Stomach (tissue), 4 donors: ENCODE measurements at regions not wholly inside any gene's neighbourhood (a gene's known extent, or its start where the extent isn't known, plus 50 kb on each side); places are given as distances from the start of the nearest gene placed in this dataset.

Experiments used
- EP300 ChIP-seq: sonication (generic); formaldehyde crosslinking; IDR thresholded peaks from one replicate; pipeline ENCODE4 v1.6.1; 2017; ENCODE audit warnings: antibody characterized with exemption
- TF ChIP-seq, protein P1 (sequence below), 7 experiments: fragments of 450-650 bp in 4 of 7; fragments of 200-600 bp in 3 of 7; sonication (generic) in 3 of 7; IDR thresholded peaks; one replicate each; pipeline ENCODE4 v1.5.1; 2016 to 2019; ENCODE audit warnings: antibody characterized with exemption in 7 of 7, control low read depth in 2 of 7, mild to moderate bottlenecking in 1 of 7

DNA sequence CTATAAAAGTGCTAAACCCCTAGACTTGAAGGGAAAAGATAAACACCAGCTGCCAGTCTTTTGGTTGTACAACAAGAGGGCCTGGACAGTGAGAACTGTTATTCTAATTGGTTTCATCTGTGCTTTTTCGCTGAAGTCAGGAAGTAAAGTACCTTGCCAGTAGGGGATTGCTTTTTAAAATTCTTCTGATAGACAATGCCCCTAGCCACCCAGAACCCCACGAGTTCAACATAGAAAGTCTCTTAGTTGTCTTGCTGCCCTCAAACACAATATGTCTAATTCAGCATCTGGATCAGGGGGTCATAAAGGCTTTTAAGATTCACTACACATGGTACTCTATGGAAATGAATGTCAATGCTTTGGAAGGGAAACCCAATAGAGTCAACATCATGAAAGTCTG, 289.2 kb downstream of the TBX15 start:
- TF ChIP-seq, protein P1, sequence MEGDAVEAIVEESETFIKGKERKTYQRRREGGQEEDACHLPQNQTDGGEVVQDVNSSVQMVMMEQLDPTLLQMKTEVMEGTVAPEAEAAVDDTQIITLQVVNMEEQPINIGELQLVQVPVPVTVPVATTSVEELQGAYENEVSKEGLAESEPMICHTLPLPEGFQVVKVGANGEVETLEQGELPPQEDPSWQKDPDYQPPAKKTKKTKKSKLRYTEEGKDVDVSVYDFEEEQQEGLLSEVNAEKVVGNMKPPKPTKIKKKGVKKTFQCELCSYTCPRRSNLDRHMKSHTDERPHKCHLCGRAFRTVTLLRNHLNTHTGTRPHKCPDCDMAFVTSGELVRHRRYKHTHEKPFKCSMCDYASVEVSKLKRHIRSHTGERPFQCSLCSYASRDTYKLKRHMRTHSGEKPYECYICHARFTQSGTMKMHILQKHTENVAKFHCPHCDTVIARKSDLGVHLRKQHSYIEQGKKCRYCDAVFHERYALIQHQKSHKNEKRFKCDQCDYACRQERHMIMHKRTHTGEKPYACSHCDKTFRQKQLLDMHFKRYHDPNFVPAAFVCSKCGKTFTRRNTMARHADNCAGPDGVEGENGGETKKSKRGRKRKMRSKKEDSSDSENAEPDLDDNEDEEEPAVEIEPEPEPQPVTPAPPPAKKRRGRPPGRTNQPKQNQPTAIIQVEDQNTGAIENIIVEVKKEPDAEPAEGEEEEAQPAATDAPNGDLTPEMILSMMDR (IDR thresholded peaks at IDR 0.05): no peak
- no peak for TF ChIP-seq EP300
